ENCODE measurements at regions not wholly inside any gene's neighbourhood (a gene's known extent, or its start where the extent isn't known, plus 50 kb on each side); places are given as distances from the start of the nearest gene placed in this dataset.

GRCh38 chr3:164572436-164572835 is 505.9 kb downstream of the SI start:
- intact Hi-C loops (cut with DNase I; ENCODE audit: low total_unique reads) (no loop called here), in situ Hi-C loops (cut with MboI; ENCODE audit: low sequenced_read_pairs in 4 of 4) (no loop called here)
- no peak for DNase-seq
- no peak for TF ChIP-seq POLR2A (IDR thresholded peaks at IDR 0.05)
- TF ChIP-seq, protein P1, sequence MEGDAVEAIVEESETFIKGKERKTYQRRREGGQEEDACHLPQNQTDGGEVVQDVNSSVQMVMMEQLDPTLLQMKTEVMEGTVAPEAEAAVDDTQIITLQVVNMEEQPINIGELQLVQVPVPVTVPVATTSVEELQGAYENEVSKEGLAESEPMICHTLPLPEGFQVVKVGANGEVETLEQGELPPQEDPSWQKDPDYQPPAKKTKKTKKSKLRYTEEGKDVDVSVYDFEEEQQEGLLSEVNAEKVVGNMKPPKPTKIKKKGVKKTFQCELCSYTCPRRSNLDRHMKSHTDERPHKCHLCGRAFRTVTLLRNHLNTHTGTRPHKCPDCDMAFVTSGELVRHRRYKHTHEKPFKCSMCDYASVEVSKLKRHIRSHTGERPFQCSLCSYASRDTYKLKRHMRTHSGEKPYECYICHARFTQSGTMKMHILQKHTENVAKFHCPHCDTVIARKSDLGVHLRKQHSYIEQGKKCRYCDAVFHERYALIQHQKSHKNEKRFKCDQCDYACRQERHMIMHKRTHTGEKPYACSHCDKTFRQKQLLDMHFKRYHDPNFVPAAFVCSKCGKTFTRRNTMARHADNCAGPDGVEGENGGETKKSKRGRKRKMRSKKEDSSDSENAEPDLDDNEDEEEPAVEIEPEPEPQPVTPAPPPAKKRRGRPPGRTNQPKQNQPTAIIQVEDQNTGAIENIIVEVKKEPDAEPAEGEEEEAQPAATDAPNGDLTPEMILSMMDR (IDR thresholded peaks at IDR 0.05 in 4 of 5, conservative IDR thresholded peaks at IDR 0.05 in 1 of 5) = no peak
- Histone ChIP-seq H3K9me3 (no peaks in the 10 kb centered on the region), H3K4me1 (no peaks in the 10 kb centered on the region), H3K36me3 (no peaks in the 10 kb centered on the region), H3K4me3 (no peak overlapping the region), H3K27me3 (no peaks in the 10 kb centered on the region), H3K27ac (no peak overlapping the region)
- no peak for ATAC-seq

- Histone ChIP-seq H3K36me3 (no peaks in the 10 kb centered on the region), H3K27ac (no peak overlapping the region), H3K27me3 (no peaks in the 10 kb centered on the region), H3K9me3 (no peaks in the 10 kb centered on the region), H3K4me1 (no peaks in the 10 kb centered on the region), H3K4me3 (no peak overlapping the region)
- TF ChIP-seq, protein P1 (IDR thresholded peaks at IDR 0.05 in 4 of 5, conservative IDR thresholded peaks at IDR 0.05 in 1 of 5) = no peak
- TF ChIP-seq POLR2A (IDR thresholded peaks at IDR 0.05) = no peak
- intact Hi-C loops (cut with DNase I; ENCODE audit: low total_unique reads) = no loop called here
- no peak for DNase-seq
- ATAC-seq = no peak
- in situ Hi-C loops (cut with MboI; ENCODE audit: low sequenced_read_pairs in 4 of 4) = no loop called here
Measured at GRCh38 chr3:164550857-164551256, 527.4 kb downstream of the SI start.

- DNase-seq = no peak
- no peak overlapping the region for H3K27ac ChIP-seq
- H3K27me3 ChIP-seq = no peaks in the 10 kb centered on the region
- in situ Hi-C loops (cut with MboI; ENCODE audit: low sequenced_read_pairs in 4 of 4) (no loop called here), intact Hi-C loops (cut with DNase I; ENCODE audit: low total_unique reads) (no loop called here)
- TF ChIP-seq, protein P1 (IDR thresholded peaks at IDR 0.05 in 4 of 5, conservative IDR thresholded peaks at IDR 0.05 in 1 of 5) = no peak
- no peak for TF ChIP-seq POLR2A (IDR thresholded peaks at IDR 0.05)
- ATAC-seq = no peak
- no peaks in the 10 kb centered on the region for H3K4me1 ChIP-seq
- H3K9me3 ChIP-seq = no peaks in the 10 kb centered on the region
- H3K4me3 ChIP-seq = no peak overlapping the region
- H3K36me3 ChIP-seq = no peaks in the 10 kb centered on the region
Measured at GRCh38 chr3:164539215-164539614, 539.1 kb downstream of the SI start.

DNA sequence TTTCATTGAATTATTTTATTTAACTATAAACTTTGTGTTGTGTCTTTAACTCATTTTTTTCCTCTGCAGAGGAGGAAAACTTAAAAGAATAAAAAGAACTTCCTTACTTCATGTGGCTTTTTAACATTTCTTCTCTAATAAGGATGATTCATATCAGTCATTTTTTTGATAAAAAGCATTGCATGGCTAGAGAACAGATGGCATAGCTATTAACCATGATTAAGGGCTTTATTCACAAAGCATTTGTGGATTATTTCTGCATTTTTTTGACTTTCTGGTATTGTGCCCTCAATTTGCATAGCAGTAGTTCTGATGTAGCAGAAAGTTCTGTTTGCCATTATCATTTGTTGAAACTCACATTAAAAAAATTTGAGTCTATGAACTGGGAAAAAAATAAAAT is 540.8 kb downstream of the SI start:
- intact Hi-C loops (cut with DNase I; ENCODE audit: low total_unique reads) (no loop called here), in situ Hi-C loops (cut with MboI; ENCODE audit: low sequenced_read_pairs in 4 of 4) (no loop called here)
- Histone ChIP-seq H3K27ac (no peak overlapping the region), H3K27me3 (no peaks in the 10 kb centered on the region), H3K4me1 (no peaks in the 10 kb centered on the region), H3K4me3 (no peak overlapping the region), H3K36me3 (no peaks in the 10 kb centered on the region), H3K9me3 (no peaks in the 10 kb centered on the region)
- ATAC-seq (no peak), DNase-seq (no peak)
- TF ChIP-seq, protein P1 (IDR thresholded peaks at IDR 0.05 in 4 of 5, conservative IDR thresholded peaks at IDR 0.05 in 1 of 5) = no peak

- Histone ChIP-seq H3K36me3 (no peaks in the 10 kb centered on the region), H3K9me3 (no peaks in the 10 kb centered on the region), H3K4me3 (no peak overlapping the region), H3K27ac (no peak overlapping the region), H3K4me1 (no peaks in the 10 kb centered on the region), H3K27me3 (no peaks in the 10 kb centered on the region)
- ATAC-seq (no peak), DNase-seq (no peak)
- in situ Hi-C loops (cut with MboI; ENCODE audit: low sequenced_read_pairs in 4 of 4) (no loop called here), intact Hi-C loops (cut with DNase I; ENCODE audit: low total_unique reads) (no loop called here)
- TF ChIP-seq, protein P1 (IDR thresholded peaks at IDR 0.05 in 4 of 5, conservative IDR thresholded peaks at IDR 0.05 in 1 of 5) = no peak
- TF ChIP-seq POLR2A (IDR thresholded peaks at IDR 0.05) = no peak
Measured at GRCh38 chr3:164533275-164533674, 545.0 kb downstream of the SI start.

Measured in gastrocnemius medialis (tissue), 4 donors.